Transverse colon (tissue), 4 donors: ENCODE measurements at regions not wholly inside any gene's neighbourhood (a gene's known extent, or its start where the extent isn't known, plus 50 kb on each side); places are given as distances from the start of the nearest gene placed in this dataset.

Experiments used
- DNase-seq: peaks from one replicate; pipeline ENCODE4 v3.0.0-alpha.2; 2019
- H3K27ac ChIP-seq, 4 donors: fragments of 200-600 bp; sonication (generic); 2 replicates each; pipeline ENCODE4 v1.5.1; 2016 to 2018; ENCODE audit warnings: inconsistent platforms in 4 of 4
- H3K27me3 ChIP-seq: fragments of 200-600 bp; sonication (generic); 2 replicates; pipeline ENCODE4 v1.5.1; 2017; ENCODE audit warnings: inconsistent platforms
- H3K36me3 ChIP-seq, 4 donors: fragments of 200-600 bp; sonication (generic); 2 replicates each; pipeline ENCODE4 v1.5.1; 2017 to 2019; ENCODE audit warnings: inconsistent platforms in 4 of 4
- H3K4me1 ChIP-seq, 4 donors: fragments of 200-600 bp; sonication (generic); 2 replicates each; pipeline ENCODE4 v1.5.1; 2017 to 2020; ENCODE audit warnings: inconsistent platforms in 4 of 4
- H3K4me3 ChIP-seq, 4 donors: fragments of 200-600 bp; sonication (generic); 1 replicate in 1 of 4; 2 replicates in 3 of 4; pipeline versions ENCODE4 v1.5.1 to v1.6.1; 2017 to 2019; ENCODE audit warnings: inconsistent platforms in 4 of 4
- H3K9me3 ChIP-seq, 2 donors: fragments of 200-600 bp; sonication (generic); 2 replicates each; pipeline ENCODE4 v1.5.1; 2017 to 2019; ENCODE audit warnings: inconsistent platforms in 2 of 2
- CTCF ChIP-seq, 5 experiments: fragments of 200-600 bp in 3 of 5; fragments of 450-650 bp in 2 of 5; sonication (generic) in 3 of 5; IDR thresholded peaks; 1 replicate in 2 of 5; 2 replicates in 3 of 5; pipeline ENCODE4 v1.5.1; 2016 to 2017; ENCODE audit warnings: antibody characterized with exemption in 5 of 5, inconsistent platforms in 3 of 5, mild to moderate bottlenecking in 2 of 5, moderate library complexity in 1 of 5
- EP300 ChIP-seq: sonication (generic); formaldehyde crosslinking; IDR thresholded peaks from one replicate; pipeline ENCODE4 v1.6.1; 2017; ENCODE audit warnings: antibody characterized with exemption, low read depth
- POLR2A ChIP-seq: fragments of 450-650 bp; IDR thresholded peaks from one replicate; pipeline ENCODE4 v1.6.1; 2016; ENCODE audit warnings: antibody characterized with exemption, mild to moderate bottlenecking, moderate library complexity
- POLR2AphosphoS5 ChIP-seq, 3 donors: sonication (generic); formaldehyde crosslinking; IDR thresholded peaks; one replicate each; pipeline ENCODE4 v1.6.1; 2016; ENCODE audit warnings: antibody characterized with exemption in 3 of 3
- WGBS, 2 donors: methylation state at CpG; one replicate each; pipeline ENCODE4 v1.1.5; 2018; ENCODE audit warnings: low coverage in 1 of 2; 5-methylcytosine and 5-hydroxymethylcytosine counted together
- in situ Hi-C, 4 donors: fragments of 200-750 bp; cut with MboI; loops; one replicate each; pipeline versions ENCODE4 v1.15.0 to v1.15.1; 2017; ENCODE audit warnings: low sequenced_read_pairs in 3 of 4, low pct_ligation_motif_present in 1 of 4, low pct_unique_long_range_greater_than_20kb in 1 of 4
- intact Hi-C: fragments of 100-400 bp; cut with DNase I; formaldehyde crosslinking; loops from one replicate; pipeline ENCODE4 v1.15.1; 2023; ENCODE audit warnings: low total_unique reads

GRCh38 chr17:34736611-34737010 is 157.2 kb downstream of the TMEM132E start:
- Histone ChIP-seq H3K27ac (no peak overlapping the region), H3K36me3 (no peaks in the 10 kb centered on the region), H3K27me3 (no peaks in the 10 kb centered on the region), H3K9me3 (no peaks in the 10 kb centered on the region), H3K4me1 (no peaks in the 10 kb centered on the region), H3K4me3 (no peak overlapping the region)
- TF ChIP-seq POLR2A: no peak
- no peak for TF ChIP-seq CTCF (IDR thresholded peaks at IDR 0.05)
- no peak for TF ChIP-seq EP300
- TF ChIP-seq POLR2AphosphoS5 (IDR thresholded peaks at IDR 0.05): no peak
- no peak for DNase-seq
- intact Hi-C loops: no loop called here
- 63 to 86% methylated on average over 2 to 8 of the region's 8 CpGs for WGBS, 2 donors
- in situ Hi-C loops: no loop called here

GRCh38 chr17:34733333-34733732 is 154.0 kb downstream of the TMEM132E start:
- H3K27me3 ChIP-seq: no peaks in the 10 kb centered on the region
- no peak for DNase-seq
- H3K9me3 ChIP-seq: no peaks in the 10 kb centered on the region
- H3K36me3 ChIP-seq: no peaks in the 10 kb centered on the region
- intact Hi-C loops (no loop called here), in situ Hi-C loops (no loop called here)
- no peak overlapping the region for H3K27ac ChIP-seq
- no peaks in the 10 kb centered on the region for H3K4me1 ChIP-seq
- H3K4me3 ChIP-seq: no peak overlapping the region
- WGBS, 2 donors: 40 to 57% methylated on average over 1 to 5 of the region's 5 CpGs
- TF ChIP-seq POLR2A (no peak), EP300 (no peak), CTCF (IDR thresholded peaks at IDR 0.05) (no peak), POLR2AphosphoS5 (IDR thresholded peaks at IDR 0.05) (no peak)

GRCh38 chr17:34730816-34731215 is 151.4 kb downstream of the TMEM132E start:
- in situ Hi-C loops: no loop called here
- DNase-seq: no peak
- intact Hi-C loops: no loop called here
- Histone ChIP-seq H3K4me1 (no peaks in the 10 kb centered on the region), H3K4me3 (no peak overlapping the region), H3K36me3 (no peaks in the 10 kb centered on the region), H3K9me3 (no peaks in the 10 kb centered on the region), H3K27ac (no peak overlapping the region), H3K27me3 (no peaks in the 10 kb centered on the region)
- WGBS, 2 donors: 76% methylated on average over 3 of the region's 3 CpGs; no CpG with 5 or more reads in 1 of the 2 donors
- TF ChIP-seq EP300 (no peak), CTCF (IDR thresholded peaks at IDR 0.05) (no peak), POLR2A (no peak), POLR2AphosphoS5 (IDR thresholded peaks at IDR 0.05) (no peak)

- Histone ChIP-seq H3K4me1 (no peaks in the 10 kb centered on the region), H3K36me3 (no peaks in the 10 kb centered on the region), H3K9me3 (no peaks in the 10 kb centered on the region), H3K27me3 (no peaks in the 10 kb centered on the region), H3K4me3 (no peak overlapping the region), H3K27ac (no peak overlapping the region)
- no peak for TF ChIP-seq CTCF (IDR thresholded peaks at IDR 0.05)
- no peak for DNase-seq
- in situ Hi-C loops (no loop called here), intact Hi-C loops (no loop called here)
- 58 to 60% methylated on average over 2 to 10 of the region's 10 CpGs for WGBS, 2 donors
These were observed 149.5 kb downstream of the TMEM132E start for GRCh38 chr17:34728771-34729310.
